ENCODE measurements at regions not wholly inside any gene's neighbourhood (a gene's known extent, or its start where the extent isn't known, plus 50 kb on each side); places are given as distances from the start of the nearest gene placed in this dataset.
A peak's percentile ranks its signal among the peaks of the same experiment; 100 is the strongest.

DNA sequence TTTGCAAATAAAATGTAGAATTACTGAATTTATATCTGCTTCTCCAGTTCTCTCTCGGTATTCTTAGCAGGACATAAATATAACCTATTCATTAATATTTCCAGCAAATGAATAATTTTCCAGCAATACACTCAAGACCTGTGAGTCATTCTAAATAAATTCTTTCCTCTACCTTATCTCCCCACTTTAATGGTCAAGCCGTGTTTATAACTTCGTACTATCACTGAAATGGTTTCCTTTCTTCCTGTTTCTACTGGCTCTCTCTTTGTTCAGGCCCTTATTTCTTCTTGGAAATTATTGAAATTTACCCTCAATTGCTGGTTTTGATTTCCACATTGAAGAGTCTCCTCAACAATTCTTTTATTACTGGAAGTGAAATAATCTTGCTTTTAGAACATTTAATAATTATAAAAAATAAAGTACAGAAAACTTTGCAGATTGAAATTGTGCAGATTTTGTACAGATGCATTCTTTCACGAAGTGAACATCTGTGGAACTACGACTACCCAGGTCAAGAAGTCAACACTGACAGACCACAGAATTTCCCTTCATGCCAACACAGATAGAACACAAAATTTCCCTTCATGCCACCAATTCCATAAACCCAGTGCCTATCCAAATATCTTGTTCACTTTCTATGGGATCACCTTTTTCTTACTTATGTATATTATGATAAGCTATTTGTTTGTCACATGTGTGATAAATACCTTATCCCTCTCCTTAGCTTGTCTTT is 205.7 kb downstream of the FAT4 start:
- no peak for TF ChIP-seq CTCF (IDR thresholded peaks at IDR 0.05 in 8 of 11, conservative IDR thresholded peaks at IDR 0.05 in 3 of 11)
- TF ChIP-seq POLR2A (IDR thresholded peaks at IDR 0.05), result no peak
- TF ChIP-seq POLR2AphosphoS5 (IDR thresholded peaks at IDR 0.05), result no peak
- peaks cover 0 to 13% (median 0%) of the 10 kb centered on the region in 8 donors for H3K9me3 ChIP-seq
- intact Hi-C loops (cut with DNase I; ENCODE audit: low total_unique reads), result no loop called here
- no peak for DNase-seq
- peak overlapping the region in 1 of 8 donors; percentile 5 for H3K27ac ChIP-seq
- H3K27me3 ChIP-seq (replicated peaks in 1 of 7), result no peaks in the 10 kb centered on the region
- H3K4me1 ChIP-seq, result no peaks in the 10 kb centered on the region
- no peaks in the 10 kb centered on the region for H3K36me3 ChIP-seq
- 45 to 72% (median 59%) methylated on average over 5 of the region's 5 CpGs for WGBS, 5 donors
- H3K4me3 ChIP-seq, result no peak overlapping the region

DNA sequence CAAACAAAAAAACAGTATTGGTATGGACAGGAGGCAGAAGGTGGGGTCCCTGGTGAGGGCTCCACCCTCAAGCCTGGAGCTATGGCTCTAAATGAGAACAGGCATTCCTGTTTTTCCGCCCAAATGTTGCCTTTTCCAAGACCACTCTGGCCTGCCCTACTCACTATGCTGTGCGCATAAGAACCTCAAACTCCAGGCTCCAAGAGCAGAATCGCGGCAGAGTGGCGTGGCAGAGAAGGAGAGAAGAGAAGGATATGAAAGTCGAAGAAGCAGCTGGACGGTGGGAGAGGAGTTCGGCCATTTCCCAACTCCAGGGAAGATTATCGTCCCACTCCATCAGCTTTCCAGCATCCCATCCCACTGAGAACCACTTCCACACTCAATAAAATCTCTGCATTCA is 207.8 kb downstream of the FAT4 start:
- WGBS, 5 donors, result 89 to 97% (median 93%) methylated on average over 9 of the region's 9 CpGs
- TF ChIP-seq POLR2A (IDR thresholded peaks at IDR 0.05), result no peak
- TF ChIP-seq POLR2AphosphoS5 (IDR thresholded peaks at IDR 0.05), result no peak
- TF ChIP-seq CTCF (IDR thresholded peaks at IDR 0.05 in 8 of 11, conservative IDR thresholded peaks at IDR 0.05 in 3 of 11), result no peak
- Histone ChIP-seq H3K27me3 (replicated peaks in 1 of 7) (no peaks in the 10 kb centered on the region), H3K9me3 (peaks cover 0 to 7% (median 0%) of the 10 kb centered on the region in 8 donors), H3K27ac (no peak overlapping the region), H3K36me3 (no peaks in the 10 kb centered on the region), H3K4me1 (no peaks in the 10 kb centered on the region), H3K4me3 (no peak overlapping the region)
- DNase-seq, result no peak
- intact Hi-C loops (cut with DNase I; ENCODE audit: low total_unique reads), result no loop called here

- no peak for TF ChIP-seq POLR2A (IDR thresholded peaks at IDR 0.05)
- TF ChIP-seq POLR2AphosphoS5 (IDR thresholded peaks at IDR 0.05), result no peak
- no peak for TF ChIP-seq CTCF (IDR thresholded peaks at IDR 0.05 in 8 of 11, conservative IDR thresholded peaks at IDR 0.05 in 3 of 11)
Measured at GRCh38 chr4:125522992-125523391, 208.2 kb downstream of the FAT4 start.

GRCh38 chr4:125526420-125526819 is 211.7 kb downstream of the FAT4 start:
- 78 to 93% (median 85%) methylated on average over 2 of the region's 2 CpGs for WGBS, 5 donors
- no peak overlapping the region for H3K4me3 ChIP-seq
- TF ChIP-seq POLR2A (IDR thresholded peaks at IDR 0.05), result no peak
- TF ChIP-seq POLR2AphosphoS5 (IDR thresholded peaks at IDR 0.05), result no peak
- TF ChIP-seq CTCF (IDR thresholded peaks at IDR 0.05 in 8 of 11, conservative IDR thresholded peaks at IDR 0.05 in 3 of 11), result no peak
- H3K9me3 ChIP-seq, result peaks cover 0 to 7% (median 0%) of the 10 kb centered on the region in 8 donors
- H3K27me3 ChIP-seq (replicated peaks in 1 of 7), result no peaks in the 10 kb centered on the region
- no peak overlapping the region for H3K27ac ChIP-seq
- H3K4me1 ChIP-seq, result no peaks in the 10 kb centered on the region
- no peaks in the 10 kb centered on the region for H3K36me3 ChIP-seq
- DNase-seq, result no peak
- intact Hi-C loops (cut with DNase I; ENCODE audit: low total_unique reads), result no loop called here

More at GRCh38 chr4:125522992-125523391, 208.2 kb downstream of the FAT4 start:
- DNase-seq, result no peak
- Histone ChIP-seq H3K27me3 (replicated peaks in 1 of 7) (no peaks in the 10 kb centered on the region), H3K36me3 (no peaks in the 10 kb centered on the region), H3K9me3 (peaks cover 0 to 7% (median 0%) of the 10 kb centered on the region in 8 donors), H3K27ac (no peak overlapping the region), H3K4me3 (no peak overlapping the region), H3K4me1 (no peaks in the 10 kb centered on the region)
- 87 to 93% (median 91%) methylated on average over 10 of the region's 10 CpGs for WGBS, 5 donors
- intact Hi-C loops (cut with DNase I; ENCODE audit: low total_unique reads), result no loop called here

Measured in spleen (tissue), 11 donors.